NCI-H146 treated with DMSO at 0.1 percent for 48 hours (cell line): ENCODE measurements at regions not wholly inside any gene's neighbourhood (a gene's known extent, or its start where the extent isn't known, plus 50 kb on each side); places are given as distances from the start of the nearest gene placed in this dataset.
"Not testable (repeated sequence)": the region's sequence is repeated elsewhere in the genome, so short reads cannot be mapped to it uniquely, and the experiment has no call there.

Source experiments
- DNase-seq: peaks from one replicate; lab custom pipeline; 2025; ENCODE audit not compliant: unreplicated experiment; lab: John Stamatoyannopoulos, UW

GRCh38 chr5:29550523-29550922 is 1643.0 kb upstream of the CDH6 start:
- DNase-seq: no peak

DNA sequence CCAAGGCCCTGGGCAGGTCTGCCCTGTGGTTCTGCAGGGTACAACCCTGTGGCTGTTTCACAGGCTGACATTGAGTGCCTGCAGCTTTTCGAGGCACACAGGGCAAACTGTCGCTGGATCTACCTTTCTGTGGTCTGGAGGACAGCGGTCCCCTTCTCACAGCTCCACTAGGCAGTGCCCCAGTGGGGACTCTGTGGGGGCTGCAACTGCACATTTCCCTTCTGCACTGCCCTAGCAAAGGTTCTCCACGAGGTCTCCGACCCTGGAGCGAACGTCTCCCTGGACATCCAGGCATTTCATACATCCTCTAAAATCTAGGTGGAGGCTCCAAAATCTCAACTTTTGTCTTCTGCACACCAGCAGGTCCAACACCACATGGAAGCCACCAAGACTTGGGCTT is 1645.2 kb upstream of the CDH6 start:
- DNase-seq: no peak

- DNase-seq: no peak
Observed at GRCh38 chr5:29547236-29547865, 1646.1 kb upstream of the CDH6 start.

DNA sequence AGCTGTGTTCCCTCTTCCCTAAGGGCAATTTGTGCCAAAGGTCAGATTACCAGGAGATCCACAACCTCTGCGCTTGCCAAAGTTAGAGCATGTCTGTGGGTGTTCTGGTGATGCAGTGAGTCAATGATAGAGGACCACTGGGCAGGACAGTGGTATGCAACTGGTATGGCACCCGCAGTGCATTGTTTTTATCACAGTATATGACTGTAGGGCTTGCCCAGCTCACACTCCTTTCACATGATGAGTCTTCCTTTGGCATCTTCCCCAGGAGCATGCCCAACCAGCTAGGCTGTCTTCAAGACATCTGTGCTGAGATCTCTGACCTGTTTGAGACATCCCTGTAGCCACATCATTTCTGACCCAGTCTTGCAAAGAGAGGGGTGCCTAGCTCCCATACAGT is 1650.0 kb upstream of the CDH6 start:
- no peak for DNase-seq

DNA sequence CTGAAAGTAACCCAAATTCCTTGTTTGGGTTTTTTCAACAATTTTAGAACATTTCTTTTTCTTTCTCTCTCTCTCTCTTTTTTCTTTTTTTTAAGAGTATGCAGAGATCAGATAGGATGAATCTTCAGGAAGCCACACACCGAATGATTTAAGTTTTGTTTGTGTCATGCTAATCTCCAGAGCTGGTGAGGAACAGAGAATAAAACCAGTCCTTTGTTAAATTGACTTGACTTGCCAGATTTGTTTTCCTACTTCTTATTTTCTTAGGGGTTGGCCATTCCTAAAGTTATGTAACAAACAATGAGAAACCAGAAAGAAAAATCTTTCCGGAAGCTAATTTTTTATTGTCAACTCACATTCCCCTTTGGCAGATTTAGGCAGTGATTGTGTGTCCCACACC is 1669.3 kb upstream of the CDH6 start:
- no peak for DNase-seq

DNA sequence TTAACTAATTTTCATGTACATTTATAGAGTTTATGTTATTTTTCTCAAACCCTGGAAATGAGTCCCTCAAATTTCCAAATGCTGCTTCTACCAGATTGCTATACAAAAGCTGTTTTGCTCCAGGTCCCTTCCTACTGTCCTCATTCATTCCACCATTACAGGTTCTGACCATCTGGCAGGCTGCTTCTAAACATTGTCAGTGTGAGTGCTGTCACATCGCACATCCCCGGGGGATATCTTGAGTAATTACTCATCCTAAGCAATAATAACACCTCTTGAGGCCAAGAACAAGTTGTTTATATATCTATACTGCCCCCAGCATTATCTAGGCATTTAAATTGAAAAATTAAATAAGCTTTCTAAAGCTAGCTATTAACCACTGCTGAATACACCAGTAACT is 1675.3 kb upstream of the CDH6 start:
- peak; percentile 9 for DNase-seq

GRCh38 chr5:29516224-29516623 is 1677.3 kb upstream of the CDH6 start:
- no peak for DNase-seq

DNA sequence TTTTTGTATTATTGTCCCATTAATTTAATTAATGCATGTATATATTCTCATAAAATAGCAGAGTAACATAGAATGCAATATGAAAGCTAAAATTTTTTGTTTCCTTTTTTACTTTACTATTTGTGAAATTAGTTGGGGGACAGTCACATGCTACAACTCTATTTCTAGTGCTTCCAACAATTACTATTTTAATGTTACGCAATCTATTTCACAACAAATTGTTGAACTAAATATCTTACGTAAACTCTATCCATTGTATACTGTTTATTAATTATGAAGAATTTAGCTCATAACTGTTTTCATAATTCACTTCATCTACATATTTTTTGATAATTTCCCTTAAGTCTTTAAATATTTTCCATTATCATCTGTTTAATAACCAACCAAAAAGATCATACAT is 1685.4 kb upstream of the CDH6 start:
- no peak for DNase-seq

GRCh38 chr5:29504411-29504810 is 1689.1 kb upstream of the CDH6 start:
- DNase-seq: no peak

GRCh38 chr5:29498860-29499259 is 1694.6 kb upstream of the CDH6 start:
- no peak for DNase-seq

- no peak for DNase-seq
Observed at GRCh38 chr5:29498412-29498811, 1695.1 kb upstream of the CDH6 start.

GRCh38 chr5:29485333-29485732 is 1708.2 kb upstream of the CDH6 start:
- DNase-seq: no peak

DNA sequence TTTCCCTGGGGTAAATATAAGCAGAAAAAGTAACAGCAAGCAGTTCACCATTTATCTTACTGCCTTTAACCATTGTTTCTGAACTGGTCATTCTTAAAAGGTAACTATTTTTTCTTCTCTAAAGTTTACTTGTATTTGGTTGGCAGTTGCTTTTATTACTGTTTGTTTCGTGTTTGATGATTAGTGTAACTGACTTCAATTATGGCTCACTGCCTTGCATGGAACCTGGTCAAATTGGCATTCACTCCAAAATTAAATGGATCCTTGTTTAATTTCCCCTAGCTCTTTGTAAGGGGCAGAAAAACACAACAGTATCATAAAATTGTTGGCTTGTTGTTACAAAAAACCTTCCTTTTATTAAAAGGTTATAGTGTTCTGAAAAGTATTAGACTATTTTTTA is 1723.9 kb upstream of the CDH6 start:
- DNase-seq: no peak

- no peak for DNase-seq
Observed at GRCh38 chr5:29462241-29462640, 1731.2 kb upstream of the CDH6 start.

GRCh38 chr5:29460971-29461559 is 1732.4 kb upstream of the CDH6 start:
- no peak for DNase-seq

- not testable (repeated sequence) for DNase-seq
Observed at GRCh38 chr5:29451004-29451403, 1742.5 kb upstream of the CDH6 start.

GRCh38 chr5:29414681-29415080 is 1778.8 kb upstream of the CDH6 start:
- DNase-seq: no peak

DNA sequence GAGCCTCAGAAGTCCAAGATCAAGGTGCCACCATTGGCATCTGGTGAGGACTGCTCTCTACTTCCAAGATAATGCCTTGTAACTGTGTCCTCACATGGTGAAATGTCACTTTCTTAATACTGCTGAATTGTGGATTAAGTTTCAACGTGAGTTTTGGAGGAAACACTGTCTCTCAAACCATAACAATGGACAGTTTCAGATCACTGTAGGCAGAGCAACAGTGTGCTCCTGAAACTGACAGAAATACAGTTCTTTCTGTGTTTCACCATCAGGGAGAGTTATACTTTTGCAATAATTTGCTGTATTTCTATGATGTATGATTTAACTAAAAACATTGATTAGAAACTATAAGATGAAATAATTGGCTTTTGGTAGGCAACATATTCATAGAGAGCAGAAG is 1780.5 kb upstream of the CDH6 start:
- no peak for DNase-seq

DNA sequence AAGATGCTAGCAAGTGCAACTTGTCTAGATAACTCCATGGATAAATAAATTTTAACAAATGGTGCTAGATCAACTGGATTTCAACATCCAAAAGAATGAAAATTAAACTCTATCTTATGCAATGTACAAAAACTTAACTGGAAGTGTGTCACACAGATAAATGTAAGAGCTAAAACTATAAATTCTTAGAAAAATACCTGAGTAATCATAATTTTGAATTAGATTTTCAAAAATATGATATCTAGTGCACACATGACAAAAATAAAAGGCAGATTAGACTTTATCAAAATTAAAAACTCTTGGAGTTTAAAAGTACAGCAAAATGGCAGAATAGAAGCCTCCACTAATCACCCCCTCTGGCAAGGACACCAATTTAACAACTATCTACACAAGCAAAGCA is 1791.2 kb upstream of the CDH6 start:
- DNase-seq: no peak

DNA sequence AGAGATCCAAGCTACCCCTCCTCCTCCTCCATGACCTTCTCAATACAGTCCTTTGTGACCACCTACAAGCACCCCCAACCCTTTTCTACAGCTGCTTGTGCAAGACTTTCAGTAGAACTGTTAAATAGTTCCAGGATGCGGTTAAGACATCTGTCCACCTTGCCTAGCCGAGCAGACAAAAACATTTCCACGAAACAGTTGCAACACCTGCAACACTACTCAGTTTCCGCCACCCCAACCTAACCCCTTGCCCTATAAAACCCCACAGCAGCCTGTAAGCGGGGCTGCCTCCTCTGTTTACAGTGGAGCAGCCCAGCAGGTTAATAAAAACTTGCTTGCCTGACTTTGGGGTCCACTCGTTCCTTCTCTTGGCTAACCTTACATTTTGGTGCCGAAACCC is 1803.5 kb upstream of the CDH6 start:
- DNase-seq: no peak

DNA sequence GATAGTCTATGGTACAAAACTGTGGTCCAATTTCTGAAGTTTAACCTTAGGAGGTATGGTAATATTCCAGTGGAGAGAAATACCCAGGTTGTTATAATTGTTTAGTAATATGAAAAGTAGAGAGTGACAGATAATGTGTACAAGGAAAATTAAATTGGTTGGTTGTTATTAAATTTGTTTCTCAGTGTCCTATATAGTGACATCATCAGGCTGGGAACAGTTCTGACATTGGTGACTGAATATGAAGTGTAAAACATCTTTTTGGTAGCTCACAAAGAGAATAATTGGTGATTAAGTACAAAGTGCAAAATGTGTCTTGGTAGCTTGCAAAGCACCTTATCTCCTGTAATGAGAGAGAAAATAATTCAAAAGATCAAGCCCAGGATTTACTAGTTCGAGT is 1806.1 kb upstream of the CDH6 start:
- no peak for DNase-seq

GRCh38 chr5:29382780-29383179 is 1810.7 kb upstream of the CDH6 start:
- DNase-seq: no peak

GRCh38 chr5:29380029-29380428 is 1813.5 kb upstream of the CDH6 start:
- no peak for DNase-seq
